KMS-11 (cell line): ENCODE measurements at regions not wholly inside any gene's neighbourhood (a gene's known extent, or its start where the extent isn't known, plus 50 kb on each side); places are given as distances from the start of the nearest gene placed in this dataset.

Experiments used
- H2AFZ ChIP-seq: fragments of 200-600 bp; sonication (generic); 2 replicates; pipeline ENCODE4 v1.6.1; 2016; ENCODE audit warnings: antibody characterized with exemption, mixed run types, low read depth
- H3K27ac ChIP-seq: fragments of 200-600 bp; sonication (generic); 2 replicates; pipeline ENCODE4 v1.6.1; 2016; ENCODE audit warnings: mild to moderate bottlenecking, mixed run types
- H3K27me3 ChIP-seq: fragments of 200-600 bp; sonication (generic); 2 replicates; pipeline ENCODE4 v1.6.1; 2017; ENCODE audit warnings: mild to moderate bottlenecking, low read depth, mixed run types, moderate library complexity; ENCODE audit not compliant: insufficient read depth
- H3K36me3 ChIP-seq: fragments of 200-600 bp; sonication (generic); 2 replicates; pipeline ENCODE4 v1.6.1; 2017; ENCODE audit warnings: mild to moderate bottlenecking, mixed run types; ENCODE audit not compliant: insufficient read depth
- H3K4me1 ChIP-seq: fragments of 200-600 bp; sonication (generic); 2 replicates; pipeline ENCODE4 v1.6.1; 2016; ENCODE audit warnings: mild to moderate bottlenecking, low read depth, mixed run types; ENCODE audit not compliant: poor library complexity, severe bottlenecking
- H3K4me2 ChIP-seq: fragments of 200-600 bp; sonication (generic); 2 replicates; pipeline ENCODE4 v1.7.0; 2016; ENCODE audit warnings: mild to moderate bottlenecking, mixed run types
- H3K4me3 ChIP-seq: fragments of 200-600 bp; sonication (generic); IDR thresholded peaks from 2 replicates; pipeline ENCODE4 v1.6.1; 2017; ENCODE audit warnings: low read depth, low read length, mixed read lengths; ENCODE audit not compliant: insufficient read depth
- H3K79me2 ChIP-seq: fragments of 200-600 bp; sonication (generic); 2 replicates; pipeline ENCODE4 v1.6.1; 2016; ENCODE audit warnings: low read depth, mixed run types; ENCODE audit not compliant: insufficient read depth
- H3K9ac ChIP-seq: fragments of 200-600 bp; sonication (generic); 2 replicates; pipeline ENCODE4 v1.6.1; 2016; ENCODE audit warnings: mild to moderate bottlenecking, mixed run types
- H4K20me1 ChIP-seq: fragments of 200-600 bp; sonication (generic); 2 replicates; pipeline ENCODE4 v1.6.1; 2016; ENCODE audit warnings: mild to moderate bottlenecking, mixed run types; ENCODE audit not compliant: insufficient read depth
- TF ChIP-seq, protein P1 (sequence below): fragments of 200-600 bp; sonication (generic); conservative IDR thresholded peaks from 2 replicates; pipeline ENCODE4 v1.6.1; 2017; ENCODE audit warnings: low read depth, mild to moderate bottlenecking, antibody characterized with exemption, low read length, moderate library complexity, mixed read lengths

DNA sequence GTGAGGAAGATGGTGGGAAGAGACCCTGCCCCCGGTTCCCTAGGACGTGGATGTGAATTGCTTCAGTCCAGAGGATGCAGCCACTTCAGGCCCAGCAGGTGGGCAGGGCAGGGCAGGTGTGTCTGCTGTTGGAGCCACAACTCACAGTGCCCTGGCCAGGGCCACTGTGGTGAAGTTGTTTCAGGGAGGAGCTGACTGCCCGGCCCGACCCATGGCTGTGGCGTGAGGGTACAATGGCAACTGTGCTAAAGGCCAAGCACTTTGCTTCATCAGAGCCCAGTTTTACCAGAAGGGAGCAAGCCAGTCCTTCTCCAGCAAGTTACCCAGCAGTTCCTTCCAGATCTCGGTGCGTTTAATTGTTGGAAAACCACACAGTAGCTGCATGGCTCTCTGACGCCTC is 1174.4 kb downstream of the BRD1 start:
- TF ChIP-seq, protein P1, sequence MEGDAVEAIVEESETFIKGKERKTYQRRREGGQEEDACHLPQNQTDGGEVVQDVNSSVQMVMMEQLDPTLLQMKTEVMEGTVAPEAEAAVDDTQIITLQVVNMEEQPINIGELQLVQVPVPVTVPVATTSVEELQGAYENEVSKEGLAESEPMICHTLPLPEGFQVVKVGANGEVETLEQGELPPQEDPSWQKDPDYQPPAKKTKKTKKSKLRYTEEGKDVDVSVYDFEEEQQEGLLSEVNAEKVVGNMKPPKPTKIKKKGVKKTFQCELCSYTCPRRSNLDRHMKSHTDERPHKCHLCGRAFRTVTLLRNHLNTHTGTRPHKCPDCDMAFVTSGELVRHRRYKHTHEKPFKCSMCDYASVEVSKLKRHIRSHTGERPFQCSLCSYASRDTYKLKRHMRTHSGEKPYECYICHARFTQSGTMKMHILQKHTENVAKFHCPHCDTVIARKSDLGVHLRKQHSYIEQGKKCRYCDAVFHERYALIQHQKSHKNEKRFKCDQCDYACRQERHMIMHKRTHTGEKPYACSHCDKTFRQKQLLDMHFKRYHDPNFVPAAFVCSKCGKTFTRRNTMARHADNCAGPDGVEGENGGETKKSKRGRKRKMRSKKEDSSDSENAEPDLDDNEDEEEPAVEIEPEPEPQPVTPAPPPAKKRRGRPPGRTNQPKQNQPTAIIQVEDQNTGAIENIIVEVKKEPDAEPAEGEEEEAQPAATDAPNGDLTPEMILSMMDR = no peak
- Histone ChIP-seq H3K27me3 (no peaks in the 10 kb centered on the region), H3K4me3 (no peak overlapping the region), H3K36me3 (no peaks in the 10 kb centered on the region), H3K27ac (no peak overlapping the region), H3K79me2 (no peaks in the 10 kb centered on the region), H3K9ac (no peak overlapping the region), H4K20me1 (no peaks in the 10 kb centered on the region), H2AFZ (no peak overlapping the region), H3K4me2 (no peak overlapping the region), H3K4me1 (no peaks in the 10 kb centered on the region)

- no peak overlapping the region for H2AFZ ChIP-seq
- H3K4me3 ChIP-seq = no peak overlapping the region
- H4K20me1 ChIP-seq = no peaks in the 10 kb centered on the region
- H3K4me2 ChIP-seq = no peak overlapping the region
- H3K79me2 ChIP-seq = no peaks in the 10 kb centered on the region
- TF ChIP-seq, protein P1 = no peak
- H3K36me3 ChIP-seq = no peaks in the 10 kb centered on the region
- no peak overlapping the region for H3K9ac ChIP-seq
- no peaks in the 10 kb centered on the region for H3K4me1 ChIP-seq
- no peaks in the 10 kb centered on the region for H3K27me3 ChIP-seq
- H3K27ac ChIP-seq = no peak overlapping the region
Measured at GRCh38 chr22:48652796-48653195, 1174.9 kb downstream of the BRD1 start.

GRCh38 chr22:48651981-48652538 is 1175.6 kb downstream of the BRD1 start:
- H2AFZ ChIP-seq = no peak overlapping the region
- TF ChIP-seq, protein P1 = no peak
- no peak overlapping the region for H3K9ac ChIP-seq
- H3K79me2 ChIP-seq = no peaks in the 10 kb centered on the region
- H3K4me1 ChIP-seq = no peaks in the 10 kb centered on the region
- no peaks in the 10 kb centered on the region for H4K20me1 ChIP-seq
- no peak overlapping the region for H3K4me3 ChIP-seq
- no peaks in the 10 kb centered on the region for H3K36me3 ChIP-seq
- H3K27ac ChIP-seq = no peak overlapping the region
- H3K4me2 ChIP-seq = no peak overlapping the region
- no peaks in the 10 kb centered on the region for H3K27me3 ChIP-seq

- Histone ChIP-seq H4K20me1 (no peaks in the 10 kb centered on the region), H3K4me2 (no peak overlapping the region), H3K27me3 (no peaks in the 10 kb centered on the region), H3K4me3 (no peak overlapping the region), H3K36me3 (no peaks in the 10 kb centered on the region), H2AFZ (no peak overlapping the region), H3K79me2 (no peaks in the 10 kb centered on the region), H3K9ac (no peak overlapping the region), H3K4me1 (no peaks in the 10 kb centered on the region), H3K27ac (no peak overlapping the region)
- TF ChIP-seq, protein P1 = no peak
Measured at GRCh38 chr22:48651036-48651890, 1176.4 kb downstream of the BRD1 start.
